ENCODE measurements at regions not wholly inside any gene's neighbourhood (a gene's known extent, or its start where the extent isn't known, plus 50 kb on each side); places are given as distances from the start of the nearest gene placed in this dataset.

DNA sequence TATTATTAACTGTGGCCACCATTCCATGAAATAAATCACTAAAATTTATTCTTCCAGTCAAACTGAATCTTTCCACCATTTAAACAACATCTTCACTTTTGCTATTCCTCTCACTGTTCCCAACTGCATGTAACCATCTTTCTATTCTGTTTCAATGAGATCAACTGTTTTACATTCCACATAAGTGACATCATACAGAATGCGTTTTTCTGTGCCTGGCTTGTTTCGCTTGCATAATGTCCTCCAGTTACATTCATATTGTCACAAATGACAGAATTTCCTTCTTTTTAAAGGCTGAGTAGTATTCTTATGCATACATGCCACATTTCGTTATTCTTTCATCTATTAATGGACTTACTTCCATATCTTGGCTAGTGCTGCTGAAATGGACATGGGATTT lies 738.2 kb downstream of the SEMA5A start:
- no peak for TF ChIP-seq YY1 (IDR thresholded peaks at IDR 0.05; ENCODE audit: insufficient read depth, insufficient read length)
- no peak for TF ChIP-seq ZNF274 (IDR thresholded peaks at IDR 0.05; ENCODE audit: low read depth, low read length)
